ENCODE measurements at regions not wholly inside any gene's neighbourhood (a gene's known extent, or its start where the extent isn't known, plus 50 kb on each side); places are given as distances from the start of the nearest gene placed in this dataset.
"Not testable (repeated sequence)": the region's sequence is repeated elsewhere in the genome, so short reads cannot be mapped to it uniquely, and the experiment has no call there.

DNA sequence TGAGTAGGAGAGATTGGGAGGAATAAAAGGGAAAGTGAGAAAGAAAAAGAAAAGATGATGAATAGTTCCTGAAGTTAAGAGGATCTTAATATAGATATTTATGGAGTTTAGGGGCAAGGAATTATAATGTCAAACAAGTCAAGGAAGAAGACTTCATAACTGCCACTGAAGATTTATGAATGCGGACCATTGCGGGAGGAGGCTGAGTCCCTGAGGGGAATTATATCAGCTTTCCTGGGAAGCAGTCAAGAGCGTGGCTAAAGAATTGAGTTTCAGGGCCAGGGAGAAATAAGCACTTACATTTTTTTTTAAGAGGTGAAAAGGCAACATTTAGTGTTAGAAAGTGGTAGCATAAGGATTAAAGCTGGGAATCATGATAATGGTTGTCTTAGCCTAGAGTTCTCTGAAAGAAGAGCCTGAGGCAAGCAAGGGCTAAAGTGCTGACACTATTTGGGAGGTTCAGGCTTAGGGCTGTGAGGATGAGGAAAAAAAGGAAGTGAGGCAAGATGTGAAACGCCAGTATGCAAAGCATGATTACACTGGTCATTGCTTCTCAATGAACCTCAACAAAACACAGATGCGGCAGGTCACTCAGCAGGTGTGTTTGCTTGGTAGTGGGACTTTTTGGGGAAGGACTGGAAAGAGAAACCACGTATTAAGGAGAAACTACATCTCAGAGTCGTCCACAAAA lies 217.1 kb downstream of the SLC4A3 start:
- DNase-seq = no peak

DNA sequence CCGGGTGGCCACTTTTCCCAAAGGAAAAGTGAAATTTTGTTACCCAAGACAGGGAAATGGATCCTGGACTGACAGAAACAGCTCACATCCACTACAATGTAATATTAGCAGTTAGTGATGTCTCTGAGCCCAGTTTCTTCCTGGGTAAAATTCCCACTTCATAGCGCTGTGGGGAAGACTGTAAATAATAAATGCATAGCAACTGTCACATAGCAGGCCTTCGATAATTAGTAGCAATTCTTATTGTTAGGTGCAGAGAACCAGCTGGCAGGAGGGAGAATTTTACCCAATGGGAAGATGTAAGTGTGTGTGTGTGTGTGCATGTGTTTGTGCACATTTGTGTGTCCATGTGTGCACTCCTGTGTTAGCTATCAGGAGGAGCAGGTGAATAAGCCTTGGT lies 221.5 kb downstream of the SLC4A3 start:
- no peak for DNase-seq

DNA sequence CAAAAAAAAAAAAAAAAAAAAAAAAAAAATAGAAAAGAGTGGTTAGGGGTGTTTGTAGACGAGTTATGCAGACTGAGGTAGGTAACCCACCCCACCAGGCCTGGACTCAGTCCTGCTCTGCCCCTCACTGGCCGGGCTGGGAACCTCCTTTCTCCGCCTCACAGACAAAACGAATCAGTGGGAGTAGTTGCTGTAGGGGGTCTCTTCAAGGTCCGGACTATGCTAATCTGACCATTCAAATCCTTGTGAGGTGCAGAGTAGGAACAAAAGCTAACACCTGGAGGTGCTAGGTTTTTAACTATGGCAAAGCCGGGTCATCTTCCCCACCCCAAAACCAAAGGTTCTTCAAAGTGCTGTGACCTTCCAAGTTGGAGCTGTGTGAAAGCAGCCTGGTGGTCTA lies 223.7 kb downstream of the SLC4A3 start:
- DNase-seq = no peak

DNA sequence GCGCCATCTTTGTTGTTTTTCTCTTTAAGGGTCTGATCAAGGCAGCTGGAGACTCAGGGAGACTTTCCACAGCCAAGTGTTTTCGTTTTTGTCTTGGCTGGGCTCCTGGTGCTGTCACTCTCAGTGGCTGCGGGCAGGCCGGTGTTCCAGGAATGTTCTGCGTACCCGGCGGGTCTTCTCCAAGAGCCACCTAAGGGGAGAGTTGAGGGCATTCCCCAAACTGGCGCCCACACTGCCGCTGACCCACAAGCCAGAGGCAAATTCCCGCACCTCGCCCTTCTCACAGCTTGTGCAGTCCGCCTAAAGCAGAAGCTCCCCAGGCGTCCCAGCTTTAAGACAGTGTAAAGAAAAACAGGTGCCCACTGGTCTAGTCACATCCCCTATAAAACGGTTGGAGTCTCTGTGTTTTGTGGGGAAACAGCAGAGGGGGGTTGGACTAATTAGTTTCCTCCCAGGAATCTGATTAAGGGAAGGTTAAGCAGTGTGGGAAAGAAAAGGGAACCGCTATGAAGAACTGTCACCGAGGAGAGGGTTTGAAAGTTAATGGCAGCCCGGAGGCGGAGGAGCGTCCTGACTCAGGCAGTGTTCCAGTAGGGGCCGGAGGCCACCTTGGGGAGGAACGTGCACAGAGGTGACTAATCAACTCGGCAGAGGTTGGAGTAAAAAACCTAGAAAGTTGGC lies 224.5 kb downstream of the SLC4A3 start:
- no peak for DNase-seq

DNA sequence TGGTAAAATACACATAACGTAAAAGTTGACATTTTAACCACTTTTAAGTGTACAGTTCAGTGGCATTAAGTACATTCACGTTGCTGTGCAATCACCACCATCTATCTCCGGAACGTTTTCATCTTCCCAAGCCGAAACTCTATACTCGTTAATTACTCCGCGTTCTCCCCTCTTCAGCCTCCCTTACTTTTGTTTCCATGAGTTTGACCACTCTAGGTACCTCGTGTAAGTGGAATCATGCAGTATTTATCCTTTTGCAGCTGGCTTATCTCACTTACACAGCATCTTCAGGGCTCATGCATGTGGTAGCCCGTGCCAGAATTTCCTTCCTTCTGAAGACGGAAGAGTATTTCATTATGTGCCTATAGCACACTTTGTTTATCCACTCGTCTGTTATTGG lies 225.2 kb downstream of the SLC4A3 start:
- DNase-seq = no peak

DNA sequence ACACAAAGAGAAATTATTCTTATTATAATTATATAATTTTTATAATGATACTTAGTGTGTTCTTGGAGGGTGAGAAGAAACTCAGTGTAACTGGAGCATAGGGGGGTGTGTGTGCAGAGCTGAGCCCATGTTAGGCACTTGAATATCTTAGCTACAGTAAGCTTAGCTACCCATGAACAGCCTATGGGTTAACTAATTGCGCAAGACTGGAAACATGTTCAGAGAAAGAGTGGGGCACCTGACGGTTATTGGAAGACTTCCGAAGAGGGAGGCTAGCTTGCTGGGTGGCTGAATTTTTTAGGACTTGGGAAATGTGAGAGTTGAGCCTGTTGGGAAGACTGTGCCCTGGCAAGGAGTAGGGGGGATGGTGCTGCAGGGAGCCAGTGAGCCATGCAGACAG lies 229.2 kb downstream of the SLC4A3 start:
- DNase-seq = no peak

DNA sequence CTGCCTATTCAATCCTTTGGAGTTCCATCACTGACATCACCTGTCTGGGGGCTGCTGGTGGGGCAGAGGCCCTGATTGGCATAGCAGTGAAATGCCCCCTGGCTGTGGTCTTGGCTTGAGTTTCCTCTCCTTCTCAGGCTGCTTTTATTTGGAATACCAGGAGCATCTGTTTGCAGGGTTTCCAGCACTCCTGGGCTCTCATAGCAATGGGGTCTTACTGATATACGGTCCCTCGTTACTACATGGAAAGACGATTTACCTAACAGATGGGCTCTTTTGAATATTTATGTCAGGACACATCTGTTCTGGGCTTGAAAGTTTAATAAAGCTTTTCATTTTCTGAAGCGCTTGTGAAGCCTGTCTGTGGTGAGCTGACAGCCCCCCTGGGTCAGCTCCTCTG lies 230.3 kb downstream of the SLC4A3 start:
- DNase-seq = no peak

DNA sequence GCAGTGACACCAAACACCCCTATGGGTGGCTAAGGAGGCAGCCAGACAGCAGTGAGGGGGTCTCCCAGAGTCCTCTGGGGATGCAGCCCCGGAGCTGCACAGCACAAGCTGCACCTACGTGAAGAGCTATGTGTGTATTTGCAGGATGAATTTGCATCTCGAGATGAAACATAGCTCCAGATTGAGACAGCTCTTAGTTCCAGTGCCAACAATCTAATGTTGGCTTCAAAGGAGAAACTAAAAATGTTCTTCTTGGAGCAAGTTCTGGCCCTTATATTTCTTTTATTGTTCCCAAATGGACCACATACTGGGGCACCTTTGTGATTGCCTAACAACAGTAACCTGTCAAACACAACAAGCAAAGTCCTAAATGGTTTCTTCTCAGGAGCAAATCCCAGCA lies 233.9 kb downstream of the SLC4A3 start:
- DNase-seq = no peak

DNA sequence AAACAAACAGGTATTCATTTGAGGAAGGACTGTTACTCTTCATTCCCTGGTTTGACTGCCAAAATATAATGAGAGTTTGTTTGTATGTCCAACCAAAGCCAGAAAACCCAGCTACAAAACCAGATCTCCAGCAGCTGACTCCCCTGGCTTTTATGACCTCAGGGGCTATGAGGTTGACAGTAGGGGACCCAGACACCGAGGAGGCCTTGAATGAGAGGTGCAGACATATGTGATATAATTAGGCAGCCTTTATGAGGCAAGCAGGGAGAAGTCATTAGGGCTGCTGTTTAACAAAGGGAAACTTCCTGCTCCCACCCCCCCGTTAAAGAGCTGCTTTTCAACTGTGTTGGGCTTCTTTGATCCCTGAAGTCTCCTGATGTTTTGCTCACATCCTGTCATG lies 236.7 kb downstream of the SLC4A3 start:
- DNase-seq = no peak

DNA sequence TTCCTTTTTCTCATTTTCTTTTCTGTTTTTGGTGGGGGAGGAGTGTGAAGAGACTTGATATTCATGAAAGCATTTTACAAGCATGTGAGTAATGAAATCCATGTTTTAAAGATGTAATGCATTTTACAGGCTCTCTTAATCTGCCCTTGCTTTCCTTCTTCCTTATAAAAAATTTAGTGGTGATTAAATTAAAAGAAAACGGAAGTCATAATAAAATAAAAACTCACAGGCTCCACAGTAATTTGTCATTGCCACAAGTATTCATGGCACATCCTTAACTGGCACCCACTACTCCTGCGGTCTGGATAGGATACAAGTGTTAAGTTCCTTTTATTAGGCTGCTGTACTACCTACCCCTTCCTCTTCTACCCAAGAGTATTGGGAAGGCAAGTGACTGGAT lies 241.2 kb downstream of the SLC4A3 start:
- no peak for DNase-seq

DNA sequence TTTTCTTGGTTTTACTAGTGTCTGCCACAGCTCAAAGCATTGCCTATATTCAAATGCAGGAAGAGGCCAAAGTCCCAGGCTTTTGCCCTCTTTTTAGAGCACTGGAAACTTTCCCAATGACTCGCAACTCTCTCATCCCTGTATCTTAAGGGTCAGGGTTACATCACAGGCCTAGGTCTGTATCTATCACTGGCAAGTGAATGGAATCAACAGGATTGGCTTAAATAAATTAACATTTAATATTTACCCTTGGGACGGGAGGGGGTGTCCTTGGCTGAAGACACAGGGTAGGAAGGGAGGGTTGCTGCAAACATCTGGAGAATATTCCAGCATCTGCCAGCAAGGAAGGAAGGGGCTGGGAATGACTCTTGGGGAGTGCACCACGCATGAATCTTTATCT lies 242.6 kb downstream of the SLC4A3 start:
- DNase-seq = no peak

DNA sequence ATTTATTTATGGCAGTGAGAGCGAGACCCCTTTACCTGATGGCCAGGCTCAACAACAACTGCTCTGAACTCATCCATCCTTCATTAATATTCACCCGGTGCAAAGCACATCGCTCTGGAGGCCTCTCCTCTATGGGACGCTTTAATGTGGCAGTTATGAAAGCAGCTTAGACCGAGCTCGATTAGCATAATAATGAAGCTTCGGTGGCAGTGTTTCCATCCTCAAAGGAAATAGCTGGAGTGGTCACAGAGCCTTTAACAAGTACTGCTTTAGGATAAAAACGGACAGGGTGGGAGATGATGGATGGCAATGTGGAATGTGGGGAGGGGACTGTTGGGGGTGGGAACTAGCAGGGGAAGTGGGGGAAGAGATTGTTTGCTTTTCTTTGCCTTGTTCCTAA lies 243.9 kb downstream of the SLC4A3 start:
- no peak for DNase-seq

DNA sequence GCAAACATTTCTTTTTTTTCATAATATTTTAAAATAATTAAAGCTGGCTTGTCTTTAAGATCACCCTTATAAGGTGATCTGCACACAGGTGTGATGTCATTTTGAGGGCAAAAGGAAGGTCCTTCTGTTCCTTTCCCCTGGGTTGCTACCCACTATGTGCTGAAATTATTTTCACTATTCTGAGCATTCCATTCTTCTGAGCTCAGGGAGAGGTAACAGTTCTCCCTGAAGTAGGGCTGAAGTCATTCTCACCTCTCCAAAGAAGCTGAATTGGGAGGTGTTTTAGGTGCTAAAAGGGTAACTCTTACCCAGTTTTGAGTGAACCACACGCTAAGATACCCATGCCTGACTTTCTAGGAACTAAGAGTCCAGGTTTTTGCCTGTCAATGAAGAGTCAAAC lies 247.6 kb downstream of the SLC4A3 start:
- no peak for DNase-seq

DNA sequence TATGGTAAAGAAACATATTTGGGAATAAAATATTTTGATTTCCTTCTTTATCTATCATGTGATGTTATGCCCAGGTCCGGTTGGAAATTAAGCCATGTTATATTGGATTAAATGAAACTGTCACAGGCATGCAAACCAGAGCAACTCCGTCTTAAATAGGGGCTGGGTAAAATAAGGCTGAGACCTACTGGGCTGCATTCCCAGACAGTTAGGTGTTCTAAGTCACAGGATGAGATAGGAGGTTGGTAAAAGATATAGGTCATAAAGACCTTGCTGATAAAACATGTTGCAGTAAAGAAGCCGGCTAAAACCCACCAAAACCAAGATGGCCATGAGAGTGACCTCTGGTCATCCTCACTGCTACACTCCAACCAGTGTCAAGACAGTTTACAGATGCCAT lies 248.6 kb downstream of the SLC4A3 start:
- DNase-seq = not testable (repeated sequence)

DNA sequence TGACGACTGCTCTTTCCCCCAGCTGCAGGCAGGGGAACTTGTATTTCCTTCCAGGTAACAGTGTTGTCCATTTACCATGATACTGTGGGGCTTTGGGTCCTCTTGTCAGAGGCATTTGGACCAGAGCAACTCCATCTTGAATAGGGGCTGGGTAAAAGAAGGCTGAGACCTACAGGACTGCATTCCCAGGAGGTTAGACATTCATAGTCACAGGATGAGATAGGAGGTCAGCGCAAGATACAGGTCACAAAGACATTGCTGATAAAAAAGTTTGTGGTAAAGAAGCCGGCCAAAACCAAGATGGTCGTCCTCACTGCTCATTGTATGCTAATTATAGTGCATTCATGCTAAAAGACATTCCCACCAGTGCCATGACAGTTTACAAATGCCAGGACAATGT lies 249.5 kb downstream of the SLC4A3 start:
- no peak for DNase-seq

DNA sequence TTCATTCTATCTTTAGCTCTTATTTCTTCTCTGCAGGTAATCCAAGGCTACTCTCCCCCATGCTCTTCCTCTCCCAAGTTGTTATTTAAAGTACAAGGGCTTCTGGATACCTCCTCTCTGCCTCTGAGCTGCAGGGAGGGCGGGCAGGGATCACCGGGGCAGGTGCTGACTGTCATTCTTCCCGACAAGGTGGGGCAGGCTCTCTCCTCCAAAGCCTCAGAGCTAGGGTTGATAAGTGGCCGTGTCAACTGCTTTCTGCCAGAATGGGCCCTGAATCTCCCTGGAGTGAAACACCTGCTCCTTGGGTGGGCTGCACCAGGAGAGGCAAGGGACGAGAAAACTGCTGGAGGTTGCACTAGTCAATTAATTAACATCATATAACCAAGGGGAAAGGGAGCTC lies 250.3 kb downstream of the SLC4A3 start:
- no peak for DNase-seq

DNA sequence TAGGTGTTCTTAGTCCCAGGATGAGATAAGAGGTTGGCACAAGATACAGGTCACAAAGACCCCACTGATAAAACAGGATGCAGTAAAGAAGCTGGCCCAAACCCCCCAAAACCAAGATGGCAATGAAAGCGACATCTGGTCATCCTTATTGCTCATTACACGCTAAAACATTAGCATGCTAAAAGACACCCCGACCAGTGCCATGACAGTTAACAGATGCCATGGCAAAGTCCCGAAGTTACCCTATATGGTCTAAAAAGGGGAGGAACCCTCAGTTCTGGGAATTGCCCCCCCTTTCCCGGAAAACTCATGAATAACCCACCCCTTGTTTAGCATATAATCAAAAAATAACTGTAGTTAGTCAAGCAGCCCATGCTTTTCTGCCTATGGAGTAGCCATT lies 251.1 kb downstream of the SLC4A3 start:
- DNase-seq = no peak

DNA sequence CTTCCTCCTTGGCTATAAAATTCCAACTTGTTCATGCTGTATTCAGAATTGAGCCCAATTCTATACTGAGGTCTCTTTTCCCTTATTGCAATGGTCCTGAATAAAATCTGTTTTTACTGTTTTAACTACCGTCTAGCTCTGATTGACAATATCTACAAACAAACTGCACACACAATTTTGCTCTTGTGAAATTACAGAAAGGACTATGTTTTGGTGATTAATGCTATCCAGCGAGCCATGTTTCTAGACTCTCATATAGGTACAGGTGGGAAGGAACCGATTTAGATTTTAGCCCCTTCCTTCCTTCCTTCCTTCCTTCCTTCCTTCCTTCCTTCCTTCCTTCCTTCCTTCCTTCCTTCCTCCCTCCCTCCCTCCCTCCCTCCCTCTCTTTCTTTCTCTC lies 254.4 kb downstream of the SLC4A3 start:
- DNase-seq = no peak

DNA sequence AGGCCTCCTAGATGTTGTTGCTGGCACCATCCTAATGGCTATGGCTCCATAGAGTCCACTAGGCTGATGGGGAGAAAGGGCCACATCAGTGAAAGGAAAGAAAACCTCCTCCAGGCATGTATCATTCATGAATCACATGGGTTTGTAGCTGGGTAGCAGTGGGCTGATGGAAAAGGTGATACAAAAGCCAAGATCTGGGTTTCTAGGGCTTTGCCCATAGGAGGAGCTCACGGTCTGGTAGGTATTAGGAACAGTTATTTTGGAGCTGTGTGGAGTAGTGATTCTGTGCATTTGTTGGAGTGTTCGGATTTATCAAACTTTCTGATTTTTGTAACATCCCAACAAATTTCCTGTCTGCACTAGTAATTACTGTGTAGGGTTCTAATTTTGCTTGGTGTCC lies 259.2 kb downstream of the SLC4A3 start:
- DNase-seq = no peak

DNA sequence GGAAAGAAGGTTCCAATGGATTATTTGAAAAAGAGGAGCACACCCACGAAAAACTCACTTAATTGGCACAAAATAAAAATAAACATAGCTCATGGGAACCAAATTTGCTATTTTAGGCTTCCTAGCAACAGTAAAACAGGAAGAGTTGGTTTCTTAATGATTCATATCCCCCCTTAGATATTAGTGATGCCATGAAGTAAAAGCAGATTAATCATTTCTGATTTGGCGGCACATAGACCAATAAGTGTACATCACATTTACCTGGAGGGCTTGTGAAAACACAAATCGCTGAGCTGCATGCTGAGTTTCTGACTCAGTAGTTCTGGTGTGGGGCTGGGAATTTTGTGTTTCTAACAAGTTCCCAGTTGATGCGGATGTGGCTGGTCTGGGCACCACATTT lies 260.4 kb downstream of the SLC4A3 start:
- DNase-seq = no peak

DNA sequence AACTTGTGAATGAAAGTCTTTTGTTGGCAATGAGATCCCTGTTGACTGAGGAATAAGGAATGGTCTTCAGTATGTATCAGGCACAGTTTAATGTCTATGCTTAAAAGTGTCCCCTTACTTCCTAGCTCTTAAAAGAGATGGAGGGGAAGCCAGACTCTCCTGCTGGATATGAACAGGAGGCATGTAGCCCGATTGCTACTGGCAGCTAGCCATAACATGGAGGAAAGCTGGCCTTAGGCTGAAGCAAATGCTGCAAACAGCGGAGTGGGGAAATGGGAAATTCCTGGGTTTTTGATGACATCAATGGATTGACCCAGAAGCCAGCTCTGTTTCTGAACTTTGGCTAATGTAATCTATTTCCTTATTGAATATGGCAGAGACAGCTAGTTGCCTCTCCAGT lies 266.1 kb downstream of the SLC4A3 start:
- DNase-seq = no peak

DNA sequence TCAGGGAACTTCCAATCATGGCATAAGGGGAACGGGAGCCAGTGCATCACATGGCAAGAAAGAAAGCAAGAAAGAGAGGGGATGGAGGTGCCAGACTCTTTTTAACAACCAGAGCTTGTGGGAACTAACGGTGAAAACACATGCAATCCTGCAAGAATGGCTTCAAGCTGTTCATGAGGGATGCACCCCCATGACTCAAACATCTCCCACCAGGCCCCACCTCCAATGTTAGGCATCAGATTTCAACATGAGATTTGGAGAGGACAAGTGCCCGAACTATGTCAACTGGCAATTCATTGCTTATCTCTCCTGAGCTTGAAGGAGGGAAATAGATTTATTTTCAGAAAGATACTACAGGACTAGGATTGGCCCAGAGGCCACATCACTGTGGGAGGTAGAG lies 270.0 kb downstream of the SLC4A3 start:
- no peak for DNase-seq

DNA sequence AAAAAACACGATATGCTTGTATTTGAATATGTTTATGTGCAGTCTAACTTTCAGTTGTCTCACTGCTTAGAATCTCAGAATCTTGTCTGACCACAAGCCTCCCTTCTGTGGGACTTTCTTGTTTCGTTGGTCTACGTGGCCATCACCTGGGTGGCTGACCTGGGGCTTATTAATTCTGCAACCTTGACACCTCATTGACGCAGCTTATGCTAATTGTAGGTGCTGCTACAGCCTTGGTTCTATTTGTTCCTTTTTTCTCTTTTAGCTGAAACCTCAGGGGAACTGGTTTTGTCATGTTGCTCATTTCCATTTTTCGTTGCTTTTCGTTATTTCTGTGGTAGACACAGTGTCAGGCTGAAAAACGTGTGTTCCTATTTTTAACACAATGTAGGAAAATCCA lies 273.7 kb downstream of the SLC4A3 start:
- no peak for DNase-seq

DNA sequence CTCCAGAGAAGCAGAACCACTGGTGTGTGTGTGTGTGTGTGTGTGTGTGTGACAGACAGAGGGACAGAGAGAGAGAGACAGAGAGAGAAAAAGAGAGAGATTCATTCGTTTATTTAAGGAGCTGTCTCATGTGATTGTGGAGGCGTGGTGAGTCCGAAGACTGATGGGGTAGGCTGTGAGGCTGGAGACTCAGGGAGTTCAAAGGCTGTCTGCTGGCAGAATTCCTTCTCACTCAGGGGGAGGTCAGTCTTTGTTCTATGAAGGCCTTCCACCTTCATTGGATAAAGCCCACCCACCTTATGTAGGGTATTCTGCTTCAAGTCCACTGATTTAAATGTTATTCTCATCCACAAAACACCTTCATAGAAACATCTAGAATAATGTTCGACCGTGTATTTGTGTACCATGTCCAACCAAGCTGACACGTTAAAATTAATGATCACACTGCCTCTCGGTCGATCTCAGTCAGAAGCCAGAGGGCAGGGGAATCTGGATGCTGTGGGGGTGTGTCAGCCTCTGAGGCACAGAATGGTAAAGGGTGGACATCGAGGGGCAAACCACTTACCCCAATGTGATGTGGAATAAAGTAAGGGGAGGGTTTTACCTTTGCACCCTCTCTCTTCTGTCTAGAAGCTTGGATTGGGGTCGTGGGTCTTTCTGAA lies 275.6 kb downstream of the SLC4A3 start:
- DNase-seq = no peak

DNA sequence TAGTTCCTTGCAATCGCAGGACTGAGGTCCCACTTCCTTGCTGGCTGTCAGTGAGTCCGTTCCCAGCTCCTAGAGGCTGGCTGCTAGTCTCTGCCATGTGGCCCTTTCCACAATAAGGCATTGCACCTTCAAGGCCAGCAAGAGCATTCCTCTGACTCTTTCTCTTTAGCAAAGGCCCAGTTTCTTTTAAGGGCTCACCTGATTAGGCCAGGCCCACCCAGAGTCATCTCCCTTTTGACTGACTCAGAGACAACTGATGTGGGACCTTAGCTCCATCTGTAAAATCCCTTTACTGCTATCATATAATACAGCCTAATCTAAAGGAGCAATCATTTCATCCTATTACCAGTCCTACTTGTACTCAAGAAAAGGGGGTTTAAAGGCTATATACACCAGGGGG lies 278.2 kb downstream of the SLC4A3 start:
- no peak for DNase-seq

All from CD4-positive, alpha-beta T cell treated with Interleukin-4 for 4 hours (primary cell).